ENCODE measurements at regions not wholly inside any gene's neighbourhood (a gene's known extent, or its start where the extent isn't known, plus 50 kb on each side); places are given as distances from the start of the nearest gene placed in this dataset.

DNA sequence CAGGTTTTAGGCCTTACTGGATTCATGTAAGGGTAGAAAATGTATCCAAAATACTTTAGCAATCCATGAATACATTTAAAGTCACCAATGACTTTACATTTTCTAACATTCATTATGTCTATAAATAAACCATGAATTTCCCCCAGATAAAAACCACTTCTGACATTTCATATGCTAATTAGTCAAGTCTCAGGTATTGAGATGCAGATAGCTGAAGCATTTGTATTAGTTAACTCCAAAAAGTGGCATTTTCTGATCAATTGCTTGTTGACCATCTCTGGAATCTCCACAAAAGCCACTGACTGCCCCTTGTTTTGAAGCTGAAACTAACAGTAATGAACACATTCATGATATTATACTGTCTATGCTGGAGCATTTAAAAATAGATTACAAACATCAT is 68.4 kb upstream of the RAP2B start:
- H3K9me3 ChIP-seq (ENCODE audit: insufficient read depth, low read length) = no peaks in the 10 kb centered on the region
- no peak overlapping the region for H3K27ac ChIP-seq (ENCODE audit: low read length)
- H4K20me1 ChIP-seq (ENCODE audit: insufficient read depth, low read length) = no peaks in the 10 kb centered on the region
- H3K4me3 ChIP-seq (ENCODE audit: low read length) = no peak overlapping the region
- H3K27me3 ChIP-seq (ENCODE audit: low read depth, low read length) = no peaks in the 10 kb centered on the region
- H3K36me3 ChIP-seq (replicated peaks; ENCODE audit: low read depth, low read length) = no peaks in the 10 kb centered on the region
- no peak overlapping the region for H3K4me2 ChIP-seq (ENCODE audit: low read length)
- no peak overlapping the region for H2AFZ ChIP-seq (ENCODE audit: low read depth, low read length)
- peaks cover 6% of the 10 kb centered on the region for H3K4me1 ChIP-seq (ENCODE audit: low read length)
- no peak overlapping the region for H3K9ac ChIP-seq (ENCODE audit: low read length)
- TF ChIP-seq EZH2phosphoT487 (IDR thresholded peaks at IDR 0.05; ENCODE audit: low read depth) = no peak
- TF ChIP-seq, protein P1, sequence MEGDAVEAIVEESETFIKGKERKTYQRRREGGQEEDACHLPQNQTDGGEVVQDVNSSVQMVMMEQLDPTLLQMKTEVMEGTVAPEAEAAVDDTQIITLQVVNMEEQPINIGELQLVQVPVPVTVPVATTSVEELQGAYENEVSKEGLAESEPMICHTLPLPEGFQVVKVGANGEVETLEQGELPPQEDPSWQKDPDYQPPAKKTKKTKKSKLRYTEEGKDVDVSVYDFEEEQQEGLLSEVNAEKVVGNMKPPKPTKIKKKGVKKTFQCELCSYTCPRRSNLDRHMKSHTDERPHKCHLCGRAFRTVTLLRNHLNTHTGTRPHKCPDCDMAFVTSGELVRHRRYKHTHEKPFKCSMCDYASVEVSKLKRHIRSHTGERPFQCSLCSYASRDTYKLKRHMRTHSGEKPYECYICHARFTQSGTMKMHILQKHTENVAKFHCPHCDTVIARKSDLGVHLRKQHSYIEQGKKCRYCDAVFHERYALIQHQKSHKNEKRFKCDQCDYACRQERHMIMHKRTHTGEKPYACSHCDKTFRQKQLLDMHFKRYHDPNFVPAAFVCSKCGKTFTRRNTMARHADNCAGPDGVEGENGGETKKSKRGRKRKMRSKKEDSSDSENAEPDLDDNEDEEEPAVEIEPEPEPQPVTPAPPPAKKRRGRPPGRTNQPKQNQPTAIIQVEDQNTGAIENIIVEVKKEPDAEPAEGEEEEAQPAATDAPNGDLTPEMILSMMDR (IDR thresholded peaks at IDR 0.05; ENCODE audit: low read depth, low read length) = no peak
- no peaks in the 10 kb centered on the region for H3K79me2 ChIP-seq (ENCODE audit: low read length)

DNA sequence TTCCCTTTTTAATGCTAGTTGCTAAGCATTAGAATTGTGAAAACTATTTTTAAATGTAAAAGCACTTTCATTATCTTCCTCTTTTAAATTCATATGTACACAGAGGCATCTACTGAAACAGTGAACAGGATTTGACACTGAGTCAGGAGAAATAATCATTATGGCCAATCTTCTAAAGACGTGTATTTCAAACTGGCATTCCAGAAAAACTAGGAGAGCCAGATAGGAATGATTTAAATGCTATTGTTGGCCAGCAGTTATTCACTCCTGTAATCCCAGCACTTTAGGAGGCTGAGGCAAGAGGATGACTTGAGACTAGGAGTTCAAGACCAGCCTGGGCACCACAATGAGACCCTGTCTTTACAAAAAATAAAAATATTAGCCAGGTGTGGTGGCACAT is 67.6 kb upstream of the RAP2B start:
- Histone ChIP-seq H3K36me3 (replicated peaks; ENCODE audit: low read depth, low read length) (no peaks in the 10 kb centered on the region), H3K4me3 (ENCODE audit: low read length) (no peak overlapping the region), H3K4me1 (ENCODE audit: low read length) (peaks cover 6% of the 10 kb centered on the region), H3K4me2 (ENCODE audit: low read length) (no peak overlapping the region), H3K27ac (ENCODE audit: low read length) (no peak overlapping the region), H3K79me2 (ENCODE audit: low read length) (no peaks in the 10 kb centered on the region), H3K27me3 (ENCODE audit: low read depth, low read length) (no peaks in the 10 kb centered on the region), H3K9ac (ENCODE audit: low read length) (no peak overlapping the region), H2AFZ (ENCODE audit: low read depth, low read length) (0 out of 2 replicates have a peak overlapping the region, but pooled peaks have one; percentile 11), H4K20me1 (ENCODE audit: insufficient read depth, low read length) (no peaks in the 10 kb centered on the region), H3K9me3 (ENCODE audit: insufficient read depth, low read length) (no peaks in the 10 kb centered on the region)
- TF ChIP-seq, protein P1 (IDR thresholded peaks at IDR 0.05; ENCODE audit: low read depth, low read length) = no peak
- TF ChIP-seq EZH2phosphoT487 (IDR thresholded peaks at IDR 0.05; ENCODE audit: low read depth) = no peak

DNA sequence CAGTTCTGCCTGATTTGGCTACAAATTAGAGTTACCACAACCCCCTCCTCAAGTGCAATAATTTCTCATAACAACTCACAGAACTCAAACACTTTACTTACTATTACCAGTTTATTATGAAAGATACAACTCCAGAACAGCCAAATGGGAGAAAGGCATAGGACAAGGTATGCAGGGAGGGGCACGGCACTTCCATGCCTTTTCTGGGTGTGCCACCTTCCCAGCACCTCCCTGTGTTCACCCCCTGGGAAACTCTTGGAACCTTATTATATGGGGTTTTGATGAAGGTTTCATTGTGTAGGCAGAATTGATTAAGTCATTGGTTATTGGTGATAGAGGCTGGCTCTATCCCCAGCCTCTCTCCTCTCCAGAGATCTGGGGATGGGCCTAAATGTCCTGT is 66.6 kb upstream of the RAP2B start:
- H3K4me2 ChIP-seq (ENCODE audit: low read length) = no peak overlapping the region
- H3K27ac ChIP-seq (ENCODE audit: low read length) = no peak overlapping the region
- H3K36me3 ChIP-seq (replicated peaks; ENCODE audit: low read depth, low read length) = no peaks in the 10 kb centered on the region
- H4K20me1 ChIP-seq (ENCODE audit: insufficient read depth, low read length) = no peaks in the 10 kb centered on the region
- no peaks in the 10 kb centered on the region for H3K9me3 ChIP-seq (ENCODE audit: insufficient read depth, low read length)
- H3K27me3 ChIP-seq (ENCODE audit: low read depth, low read length) = no peaks in the 10 kb centered on the region
- no peaks in the 10 kb centered on the region for H3K79me2 ChIP-seq (ENCODE audit: low read length)
- no peak overlapping the region for H3K9ac ChIP-seq (ENCODE audit: low read length)
- no peaks in the 10 kb centered on the region for H3K4me1 ChIP-seq (ENCODE audit: low read length)
- no peak overlapping the region for H2AFZ ChIP-seq (ENCODE audit: low read depth, low read length)
- H3K4me3 ChIP-seq (ENCODE audit: low read length) = no peak overlapping the region
- TF ChIP-seq, protein P1 (IDR thresholded peaks at IDR 0.05; ENCODE audit: low read depth, low read length) = no peak
- TF ChIP-seq EZH2phosphoT487 (IDR thresholded peaks at IDR 0.05; ENCODE audit: low read depth) = no peak

DNA sequence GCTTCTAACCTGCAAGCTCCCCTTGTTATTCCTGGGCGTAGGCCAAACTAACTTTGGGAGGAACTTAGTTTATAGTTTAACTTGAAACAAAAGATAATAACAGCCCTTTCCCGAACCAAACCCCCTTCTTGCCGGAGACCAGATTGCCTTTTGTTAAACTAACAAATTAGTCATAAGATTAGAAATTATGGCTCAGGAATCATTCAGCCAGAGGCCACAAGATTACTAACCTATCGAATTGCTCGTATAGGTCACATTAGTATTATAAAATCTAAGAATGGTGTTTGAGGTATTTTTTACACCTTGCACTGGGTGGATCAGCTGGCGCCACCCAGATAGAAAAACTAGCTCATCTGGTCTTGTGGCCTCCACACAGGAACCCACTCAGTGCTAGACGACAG is 65.3 kb upstream of the RAP2B start:
- H3K27me3 ChIP-seq (ENCODE audit: low read depth, low read length) = no peaks in the 10 kb centered on the region
- H3K4me2 ChIP-seq (ENCODE audit: low read length) = no peak overlapping the region
- H2AFZ ChIP-seq (ENCODE audit: low read depth, low read length) = no peak overlapping the region
- H3K4me3 ChIP-seq (ENCODE audit: low read length) = no peak overlapping the region
- no peaks in the 10 kb centered on the region for H3K4me1 ChIP-seq (ENCODE audit: low read length)
- no peaks in the 10 kb centered on the region for H4K20me1 ChIP-seq (ENCODE audit: insufficient read depth, low read length)
- TF ChIP-seq, protein P1 (IDR thresholded peaks at IDR 0.05; ENCODE audit: low read depth, low read length) = no peak
- TF ChIP-seq EZH2phosphoT487 (IDR thresholded peaks at IDR 0.05; ENCODE audit: low read depth) = no peak
- no peaks in the 10 kb centered on the region for H3K9me3 ChIP-seq (ENCODE audit: insufficient read depth, low read length)
- H3K36me3 ChIP-seq (replicated peaks; ENCODE audit: low read depth, low read length) = no peaks in the 10 kb centered on the region
- no peak overlapping the region for H3K9ac ChIP-seq (ENCODE audit: low read length)
- no peaks in the 10 kb centered on the region for H3K79me2 ChIP-seq (ENCODE audit: low read length)
- no peak overlapping the region for H3K27ac ChIP-seq (ENCODE audit: low read length)
